ENCODE measurements at regions not wholly inside any gene's neighbourhood (a gene's known extent, or its start where the extent isn't known, plus 50 kb on each side); places are given as distances from the start of the nearest gene placed in this dataset.

- intact Hi-C loops (cut with micrococcal nuclease; ENCODE audit: unreplicated experiment) = no loop called here
- no peaks in the 10 kb centered on the region for H3K9me3 ChIP-seq (ENCODE audit: low read length)
- no peak for ATAC-seq
- no peaks in the 10 kb centered on the region for H3K4me1 ChIP-seq (ENCODE audit: insufficient read depth, low read length)
- H3K36me3 ChIP-seq (replicated peaks in 1 of 2; ENCODE audit: control insufficient read depth in 1 of 2, insufficient read depth in 2 of 2, low read length in 2 of 2) = no peaks in the 10 kb centered on the region
- 7% methylated on average over 1 of the region's 1 CpG for WGBS (ENCODE audit: low lambda C conversion rate)
- no peak overlapping the region for H3K9ac ChIP-seq (ENCODE audit: insufficient read depth, low read depth, low read length)
- in situ Hi-C loops (cut with HindIII; ENCODE audit: extremely low pct_ligation_motif_present, low pct_unique_long_range_greater_than_20kb) = no loop called here
- no peaks in the 10 kb centered on the region for H4K20me1 ChIP-seq (ENCODE audit: insufficient read depth, low read length)
- no peak overlapping the region for H2AFZ ChIP-seq (ENCODE audit: low read length)
- POLR2A ChIA-PET = no interaction called here
- H3K4me3 ChIP-seq (replicated peaks in 1 of 3; ENCODE audit: insufficient read depth in 1 of 3, low read depth in 2 of 3, low read length in 3 of 3) = no peak overlapping the region
- no TSS peak for BruUV-seq (replicated peaks)
- no peaks in the 10 kb centered on the region for H3K27me3 ChIP-seq (ENCODE audit: control insufficient read depth in 1 of 2, insufficient read depth in 2 of 2, low read length in 2 of 2)
- H3K4me2 ChIP-seq (ENCODE audit: low read depth, low read length) = no peak overlapping the region
- CTCF ChIA-PET (ENCODE audit: low intra/inter-chr PET ratio, low total read pairs) = no interaction called here
- no peak overlapping the region for H3K27ac ChIP-seq (ENCODE audit: extremely low read length, insufficient read depth, low read length)
- TF ChIP-seq, protein P1, sequence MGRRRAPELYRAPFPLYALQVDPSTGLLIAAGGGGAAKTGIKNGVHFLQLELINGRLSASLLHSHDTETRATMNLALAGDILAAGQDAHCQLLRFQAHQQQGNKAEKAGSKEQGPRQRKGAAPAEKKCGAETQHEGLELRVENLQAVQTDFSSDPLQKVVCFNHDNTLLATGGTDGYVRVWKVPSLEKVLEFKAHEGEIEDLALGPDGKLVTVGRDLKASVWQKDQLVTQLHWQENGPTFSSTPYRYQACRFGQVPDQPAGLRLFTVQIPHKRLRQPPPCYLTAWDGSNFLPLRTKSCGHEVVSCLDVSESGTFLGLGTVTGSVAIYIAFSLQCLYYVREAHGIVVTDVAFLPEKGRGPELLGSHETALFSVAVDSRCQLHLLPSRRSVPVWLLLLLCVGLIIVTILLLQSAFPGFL (CRISPR knock-in tag; IDR thresholded peaks at IDR 0.05) = no peak
- TF ChIP-seq REL (CRISPR knock-in tag; conservative IDR thresholded peaks at IDR 0.05) = no peak
- TF ChIP-seq FOXJ3 (CRISPR knock-in tag; IDR thresholded peaks at IDR 0.05; ENCODE audit: borderline replicate concordance) = no peak
- TF ChIP-seq, protein P2, sequence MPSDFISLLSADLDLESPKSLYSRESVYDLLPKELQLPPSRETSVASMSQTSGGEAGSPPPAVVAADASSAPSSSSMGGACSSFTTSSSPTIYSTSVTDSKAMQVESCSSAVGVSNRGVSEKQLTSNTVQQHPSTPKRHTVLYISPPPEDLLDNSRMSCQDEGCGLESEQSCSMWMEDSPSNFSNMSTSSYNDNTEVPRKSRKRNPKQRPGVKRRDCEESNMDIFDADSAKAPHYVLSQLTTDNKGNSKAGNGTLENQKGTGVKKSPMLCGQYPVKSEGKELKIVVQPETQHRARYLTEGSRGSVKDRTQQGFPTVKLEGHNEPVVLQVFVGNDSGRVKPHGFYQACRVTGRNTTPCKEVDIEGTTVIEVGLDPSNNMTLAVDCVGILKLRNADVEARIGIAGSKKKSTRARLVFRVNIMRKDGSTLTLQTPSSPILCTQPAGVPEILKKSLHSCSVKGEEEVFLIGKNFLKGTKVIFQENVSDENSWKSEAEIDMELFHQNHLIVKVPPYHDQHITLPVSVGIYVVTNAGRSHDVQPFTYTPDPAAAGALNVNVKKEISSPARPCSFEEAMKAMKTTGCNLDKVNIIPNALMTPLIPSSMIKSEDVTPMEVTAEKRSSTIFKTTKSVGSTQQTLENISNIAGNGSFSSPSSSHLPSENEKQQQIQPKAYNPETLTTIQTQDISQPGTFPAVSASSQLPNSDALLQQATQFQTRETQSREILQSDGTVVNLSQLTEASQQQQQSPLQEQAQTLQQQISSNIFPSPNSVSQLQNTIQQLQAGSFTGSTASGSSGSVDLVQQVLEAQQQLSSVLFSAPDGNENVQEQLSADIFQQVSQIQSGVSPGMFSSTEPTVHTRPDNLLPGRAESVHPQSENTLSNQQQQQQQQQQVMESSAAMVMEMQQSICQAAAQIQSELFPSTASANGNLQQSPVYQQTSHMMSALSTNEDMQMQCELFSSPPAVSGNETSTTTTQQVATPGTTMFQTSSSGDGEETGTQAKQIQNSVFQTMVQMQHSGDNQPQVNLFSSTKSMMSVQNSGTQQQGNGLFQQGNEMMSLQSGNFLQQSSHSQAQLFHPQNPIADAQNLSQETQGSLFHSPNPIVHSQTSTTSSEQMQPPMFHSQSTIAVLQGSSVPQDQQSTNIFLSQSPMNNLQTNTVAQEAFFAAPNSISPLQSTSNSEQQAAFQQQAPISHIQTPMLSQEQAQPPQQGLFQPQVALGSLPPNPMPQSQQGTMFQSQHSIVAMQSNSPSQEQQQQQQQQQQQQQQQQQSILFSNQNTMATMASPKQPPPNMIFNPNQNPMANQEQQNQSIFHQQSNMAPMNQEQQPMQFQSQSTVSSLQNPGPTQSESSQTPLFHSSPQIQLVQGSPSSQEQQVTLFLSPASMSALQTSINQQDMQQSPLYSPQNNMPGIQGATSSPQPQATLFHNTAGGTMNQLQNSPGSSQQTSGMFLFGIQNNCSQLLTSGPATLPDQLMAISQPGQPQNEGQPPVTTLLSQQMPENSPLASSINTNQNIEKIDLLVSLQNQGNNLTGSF (CRISPR knock-in tag; IDR thresholded peaks at IDR 0.05) = no peak
- no peak for TF ChIP-seq STAG1 (CRISPR knock-in tag; IDR thresholded peaks at IDR 0.05)
- TF ChIP-seq DMAP1 (CRISPR knock-in tag; IDR thresholded peaks at IDR 0.05) = no peak
- no peak for TF ChIP-seq CREB3 (CRISPR knock-in tag; IDR thresholded peaks at IDR 0.05)
- TF ChIP-seq, protein P3, sequence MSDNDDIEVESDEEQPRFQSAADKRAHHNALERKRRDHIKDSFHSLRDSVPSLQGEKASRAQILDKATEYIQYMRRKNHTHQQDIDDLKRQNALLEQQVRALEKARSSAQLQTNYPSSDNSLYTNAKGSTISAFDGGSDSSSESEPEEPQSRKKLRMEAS (IDR thresholded peaks at IDR 0.05) = no peak
- no peak for TF ChIP-seq ZSCAN12 (CRISPR knock-in tag; IDR thresholded peaks at IDR 0.05)
- no peak for TF ChIP-seq ATM (IDR thresholded peaks at IDR 0.05; ENCODE audit: borderline replicate concordance)
- no peak for TF ChIP-seq TAF15 (IDR thresholded peaks at IDR 0.05; ENCODE audit: low read depth, low read length, poor library complexity, severe bottlenecking)
- no peak for TF ChIP-seq ZNF468 (CRISPR knock-in tag; IDR thresholded peaks at IDR 0.05)
- no peak for TF ChIP-seq ZNF629 (CRISPR knock-in tag; conservative IDR thresholded peaks at IDR 0.05)
- no peak for TF ChIP-seq ZFP37 (CRISPR knock-in tag; IDR thresholded peaks at IDR 0.05; ENCODE audit: borderline replicate concordance)
- TF ChIP-seq CHD4 (IDR thresholded peaks at IDR 0.05; ENCODE audit: borderline replicate concordance, low read length) = no peak
- no peak for TF ChIP-seq AKAP8 (CRISPR knock-in tag; IDR thresholded peaks at IDR 0.05)
- TF ChIP-seq FLYWCH1 (CRISPR knock-in tag; IDR thresholded peaks at IDR 0.05) = no peak
- TF ChIP-seq NR1H2 (CRISPR knock-in tag; IDR thresholded peaks at IDR 0.05; ENCODE audit: borderline replicate concordance, low read depth) = no peak
- no peak for TF ChIP-seq AGO2 (optimal IDR thresholded peaks at IDR 0.05; ENCODE audit: low read depth, low read length)
- no peak for DNase-seq (ENCODE audit: low spot score)
- no peaks in the 10 kb centered on the region for H3K79me2 ChIP-seq (ENCODE audit: insufficient read depth, low read length)
- FAIRE-seq = no peak
These were observed 364.1 kb upstream of the LYPLAL1 start for GRCh38 chr1:218809625-218810024.

Measured in HepG2 (cell line).